HG03457 (cell line): ENCODE measurements at regions not wholly inside any gene's neighbourhood (a gene's known extent, or its start where the extent isn't known, plus 50 kb on each side); places are given as distances from the start of the nearest gene placed in this dataset.

Experiments
- ATAC-seq: cut with Tn5 transposase; IDR thresholded peaks from one replicate; pipeline ENCODE4 v1.9.1; 2021; ENCODE audit warnings: moderate number of reproducible peaks; ENCODE audit not compliant: unreplicated experiment

DNA sequence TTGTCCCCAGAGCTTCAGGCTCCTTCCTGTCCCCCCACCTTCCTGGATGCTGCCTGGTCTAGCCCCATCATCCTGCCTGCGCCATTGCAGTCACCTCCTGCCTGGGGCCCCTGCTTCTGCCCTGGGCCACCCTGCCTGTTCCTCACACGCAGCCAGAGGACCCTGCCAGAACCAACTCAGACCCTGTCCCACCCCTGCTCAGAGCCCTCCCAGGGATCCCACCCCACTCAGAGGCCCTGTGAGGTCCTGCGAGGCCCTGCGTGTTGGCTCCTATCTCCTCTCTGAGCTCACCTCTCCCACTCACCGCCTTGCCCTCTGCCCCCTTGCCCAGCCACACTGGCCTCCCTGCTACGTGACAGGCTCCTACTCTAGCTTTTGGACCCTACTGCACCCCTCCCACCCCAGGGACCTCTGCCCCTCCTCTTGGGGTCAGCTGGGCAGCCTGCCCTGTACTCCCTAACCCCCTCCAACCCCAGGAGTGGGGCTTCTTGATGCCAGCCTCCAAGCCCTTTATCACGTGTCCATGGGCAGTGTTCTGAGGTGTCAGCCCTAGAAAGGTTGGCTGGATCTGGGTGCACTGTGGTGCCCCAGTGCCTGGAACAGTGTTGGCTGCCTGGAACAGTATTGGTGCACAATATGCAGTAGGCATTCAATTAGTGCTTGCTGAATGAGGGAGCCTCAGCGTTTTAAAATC lies 68.3 kb downstream of the CEBPB start:
- ATAC-seq = no peak

DNA sequence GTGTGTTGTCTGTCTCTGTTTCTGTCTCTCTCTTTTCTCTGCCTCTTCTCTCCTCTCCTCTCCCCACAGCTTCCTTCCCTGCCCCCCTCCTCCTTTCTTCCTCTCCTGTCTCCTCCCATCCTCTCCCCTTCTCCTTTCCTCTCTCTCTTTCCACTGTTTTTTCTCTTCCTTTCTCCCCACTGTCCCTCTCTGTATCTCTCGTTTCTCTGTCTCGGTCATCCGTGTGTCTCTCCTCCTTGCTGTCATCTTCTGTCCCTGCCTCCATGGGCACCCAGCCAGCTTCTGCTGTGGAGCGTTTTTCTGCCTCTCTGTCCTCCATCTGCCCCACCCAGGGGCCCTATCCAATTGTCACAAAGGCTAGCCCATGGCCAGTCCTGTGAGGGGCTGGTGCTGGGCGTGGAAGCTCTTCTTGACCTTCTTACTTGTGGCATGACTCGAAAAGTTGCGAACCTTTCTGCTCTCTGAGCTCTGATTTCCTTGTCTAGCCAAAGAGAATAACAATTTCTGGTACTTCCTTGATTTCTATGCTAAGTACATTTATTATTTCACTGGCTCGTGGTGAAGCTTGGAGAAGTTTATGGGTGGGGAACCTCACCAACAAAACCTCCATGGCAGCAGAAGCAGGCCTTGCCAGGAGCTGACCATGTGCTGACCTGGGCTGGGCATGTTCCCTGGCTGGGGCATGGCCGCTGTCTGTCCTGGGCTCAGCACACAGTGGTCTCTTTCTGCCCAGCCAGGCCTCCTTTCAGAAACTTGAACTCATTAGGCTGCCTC lies 69.3 kb downstream of the CEBPB start:
- ATAC-seq = no peak

DNA sequence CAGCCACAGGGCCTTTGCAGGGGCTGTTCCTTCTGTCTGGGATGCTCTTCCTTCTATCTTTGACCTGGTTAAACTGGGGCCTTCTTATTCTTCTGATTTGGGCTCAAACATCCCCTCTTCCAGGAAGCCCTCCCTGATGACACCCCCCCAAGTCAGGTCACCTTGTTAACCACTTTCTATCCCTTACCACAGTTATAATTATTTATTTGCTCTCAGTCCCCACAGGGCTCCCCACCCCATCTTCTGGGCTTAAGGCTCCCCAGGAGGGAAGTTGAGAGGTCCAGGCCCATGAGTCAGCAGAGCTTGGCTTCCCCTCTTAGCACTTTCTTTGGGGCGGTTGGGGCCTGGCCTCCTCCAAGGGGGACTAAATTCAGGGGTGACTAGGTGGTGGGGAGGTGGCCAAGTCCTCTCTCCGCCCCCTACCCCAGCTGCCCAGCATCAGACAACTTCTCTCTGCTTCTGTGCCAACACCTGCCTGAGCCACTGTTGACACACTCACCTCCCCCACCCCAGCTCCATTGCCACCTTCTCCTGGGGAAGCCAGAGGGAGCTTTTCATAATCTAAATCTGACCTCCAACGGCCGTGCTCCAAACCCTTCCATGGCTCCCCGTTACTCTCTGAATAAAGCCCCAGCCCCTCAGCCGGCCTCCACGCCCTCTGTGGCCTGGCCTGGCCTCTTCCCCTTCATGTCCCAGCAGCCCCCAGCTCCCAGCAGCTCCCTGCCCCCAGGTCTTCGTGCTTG lies 70.0 kb downstream of the CEBPB start:
- no peak for ATAC-seq

DNA sequence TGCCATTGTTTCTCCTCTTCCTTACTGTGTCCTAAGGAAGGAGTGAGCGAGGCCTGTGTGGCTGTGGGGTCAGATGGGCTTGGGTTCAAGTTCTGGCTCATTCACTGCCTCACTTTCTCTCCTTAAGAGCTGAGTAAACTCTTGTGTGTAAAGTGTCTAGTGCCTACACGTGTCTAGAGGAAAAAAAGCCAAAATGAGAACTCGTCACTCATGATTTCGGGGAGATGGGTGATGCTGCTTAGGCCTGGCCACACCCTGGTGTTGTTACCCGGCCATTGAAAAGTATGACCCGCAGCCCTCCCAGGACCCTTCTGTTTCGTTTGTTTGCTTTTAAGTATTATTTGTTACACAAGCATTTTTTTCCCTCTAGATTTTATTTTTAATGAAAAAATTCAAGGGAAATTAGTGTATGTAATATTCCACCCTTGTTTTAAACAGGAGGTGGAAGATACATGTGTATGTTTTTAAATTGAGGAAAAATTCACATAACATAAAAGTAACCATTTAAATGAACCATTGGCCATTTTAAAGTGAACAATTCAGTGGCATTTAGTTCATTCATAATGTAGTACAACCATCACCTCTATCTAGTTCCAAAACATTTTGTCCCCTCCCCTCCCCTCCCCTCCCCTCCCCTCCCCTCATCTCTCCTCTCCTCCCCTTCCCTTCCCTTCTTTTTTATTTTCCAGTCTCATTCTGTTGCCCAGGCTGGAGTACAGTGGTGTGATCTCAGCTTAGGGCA lies 71.0 kb downstream of the CEBPB start:
- ATAC-seq = no peak

DNA sequence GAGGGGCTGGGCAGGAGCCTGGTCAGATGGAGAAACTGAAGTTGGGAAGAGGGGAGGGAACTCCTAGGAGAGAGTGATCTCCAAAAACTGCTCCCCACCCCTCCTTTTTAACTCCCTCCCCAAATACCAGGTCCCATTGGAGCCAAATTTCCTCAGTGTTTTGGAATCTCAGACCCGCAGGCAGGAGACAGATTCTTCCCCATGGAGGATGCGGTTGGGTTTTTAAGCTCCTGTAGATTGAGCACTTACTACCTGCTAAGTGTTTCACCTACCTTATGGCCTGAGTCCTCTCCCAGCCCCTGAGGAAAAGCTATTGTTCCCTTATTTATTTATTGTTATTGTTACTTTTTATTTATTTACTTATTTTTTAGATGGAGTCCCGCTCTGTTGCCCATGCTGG lies 73.2 kb downstream of the CEBPB start:
- ATAC-seq = no peak

DNA sequence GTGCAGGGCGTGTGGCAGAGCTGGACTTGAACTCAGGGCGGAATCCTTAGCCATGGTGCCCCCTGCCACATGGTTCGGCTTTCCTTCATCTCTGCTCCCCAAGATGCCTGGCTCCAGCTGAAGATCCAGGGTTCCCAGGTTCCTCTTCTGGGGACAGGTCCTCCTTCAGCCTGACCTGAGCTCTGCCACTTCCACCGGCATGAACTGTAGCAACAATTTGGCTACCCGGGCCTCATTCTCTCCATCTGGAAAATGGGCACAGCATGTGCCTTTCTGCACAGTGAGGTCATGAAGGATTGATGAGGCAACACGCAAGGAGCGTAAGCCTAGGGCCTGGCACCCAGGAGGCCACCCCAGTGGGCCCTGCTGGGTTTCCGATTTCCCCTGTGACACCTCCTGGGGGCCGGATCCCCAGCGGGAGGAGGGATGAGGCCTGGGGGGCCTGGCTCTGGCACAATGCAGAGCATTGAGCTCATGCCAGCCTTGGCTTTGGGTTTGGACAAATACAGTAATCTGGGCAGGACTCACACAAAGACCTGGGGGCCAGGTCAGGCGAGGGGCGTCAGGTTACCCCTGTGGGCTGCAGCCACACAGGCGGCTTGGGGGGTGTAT lies 74.0 kb downstream of the CEBPB start:
- ATAC-seq = no peak

DNA sequence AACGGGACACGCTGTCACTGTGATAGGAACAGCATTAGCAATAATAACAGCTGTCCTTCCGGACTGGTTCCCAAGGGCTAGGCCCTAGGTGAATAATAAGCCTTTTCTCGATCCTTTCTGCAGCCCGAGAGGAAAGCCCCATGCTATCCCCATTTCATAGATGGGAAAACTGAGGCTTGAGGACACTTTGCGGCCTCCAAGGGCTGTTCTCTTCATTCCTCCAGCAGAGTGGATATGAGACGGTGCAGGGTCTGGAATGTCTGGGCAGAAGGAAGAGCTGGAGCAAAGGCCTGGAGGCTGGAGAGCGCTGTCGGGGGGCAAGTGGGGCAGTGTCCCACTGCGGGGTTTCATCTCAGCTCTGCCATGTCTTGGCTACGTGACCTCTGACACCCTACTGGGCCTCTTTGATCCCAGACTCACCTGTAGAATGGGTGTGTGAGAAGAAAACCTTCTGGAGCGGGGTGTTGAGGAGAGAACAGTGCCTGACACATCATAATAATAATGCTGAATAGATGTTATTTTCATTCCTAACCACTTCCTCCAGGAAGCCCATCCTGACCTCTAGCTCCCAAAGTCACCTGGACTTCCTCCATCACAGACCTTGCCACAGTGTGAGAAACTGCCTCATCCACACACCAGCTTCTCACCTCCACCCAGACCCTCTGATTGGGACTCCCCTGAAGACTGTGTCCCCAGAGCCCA lies 74.8 kb downstream of the CEBPB start:
- no peak for ATAC-seq

DNA sequence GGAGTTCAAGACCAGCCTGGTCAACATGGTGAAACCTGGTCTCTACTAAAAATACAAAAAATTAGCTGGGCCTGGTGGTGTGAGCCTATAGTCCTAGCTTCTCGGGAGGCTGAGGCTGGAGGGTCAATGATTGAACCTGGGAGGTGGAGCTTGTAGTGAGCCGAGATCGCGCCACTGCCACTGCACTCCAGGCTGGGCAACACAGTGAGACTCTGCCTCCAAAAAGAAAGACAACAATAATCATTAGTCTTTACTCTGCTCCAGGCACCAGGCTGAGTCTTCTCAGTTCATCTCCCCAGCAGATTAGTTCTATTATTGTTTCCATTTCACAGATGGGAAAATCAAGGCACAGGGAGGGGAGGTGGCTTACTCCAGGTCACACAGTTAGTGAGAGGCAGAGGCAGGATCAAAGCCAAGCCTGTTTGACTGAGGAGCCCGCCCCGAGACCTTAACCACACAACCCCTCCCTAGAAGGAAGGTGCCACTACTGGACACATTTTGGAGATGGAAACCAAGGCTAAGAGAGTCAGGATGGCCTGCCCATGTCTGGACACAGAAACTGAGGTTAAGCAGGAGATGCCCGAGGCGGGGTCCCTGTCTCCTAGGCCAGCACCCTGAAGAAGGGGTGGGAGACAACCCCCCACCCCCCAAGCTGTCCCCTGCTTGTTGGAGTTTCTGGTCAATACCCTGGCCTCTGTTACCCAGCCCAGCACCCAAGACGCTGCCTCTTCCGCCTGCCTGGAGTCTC lies 75.8 kb downstream of the CEBPB start:
- ATAC-seq = no peak

DNA sequence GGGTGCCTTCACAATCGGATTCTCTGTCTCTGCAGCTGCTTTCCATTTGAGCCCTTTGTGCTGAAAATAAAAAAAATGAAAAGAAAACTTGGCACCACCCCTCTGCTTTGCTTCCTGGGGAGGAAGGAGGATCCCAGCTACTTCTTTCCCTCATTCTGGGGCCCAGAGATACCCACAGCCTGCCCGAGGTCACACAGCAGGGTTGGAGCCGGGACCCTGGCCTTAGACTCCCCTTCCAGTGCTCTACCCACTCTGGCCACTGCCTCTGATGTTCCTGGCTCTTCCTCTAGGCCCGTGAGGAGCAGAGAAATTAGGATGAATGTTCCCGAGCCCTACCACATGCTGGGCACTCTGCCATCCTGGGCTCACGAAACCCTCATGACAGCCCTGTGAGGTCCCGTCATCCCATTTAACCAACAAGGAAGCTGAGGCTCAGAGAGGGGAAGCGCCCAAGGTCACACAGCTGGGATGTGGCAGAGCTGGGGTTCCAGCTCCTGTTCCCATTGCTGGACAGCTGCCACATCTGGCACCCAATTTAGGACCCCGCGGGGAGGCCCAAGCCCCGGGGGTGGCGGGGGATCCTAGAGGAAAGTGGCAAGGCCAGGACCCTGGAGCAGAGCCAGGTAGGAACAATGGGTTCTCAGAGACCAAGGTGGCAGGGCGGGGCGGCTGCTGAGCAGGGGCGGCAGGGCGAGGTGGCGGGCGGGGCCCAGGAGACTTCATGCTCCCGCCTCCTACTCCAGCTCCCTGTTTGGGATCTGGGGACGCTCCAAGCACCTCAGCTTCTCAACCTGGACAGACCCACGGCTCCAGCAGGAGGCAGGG lies 76.6 kb downstream of the CEBPB start:
- ATAC-seq = no peak

DNA sequence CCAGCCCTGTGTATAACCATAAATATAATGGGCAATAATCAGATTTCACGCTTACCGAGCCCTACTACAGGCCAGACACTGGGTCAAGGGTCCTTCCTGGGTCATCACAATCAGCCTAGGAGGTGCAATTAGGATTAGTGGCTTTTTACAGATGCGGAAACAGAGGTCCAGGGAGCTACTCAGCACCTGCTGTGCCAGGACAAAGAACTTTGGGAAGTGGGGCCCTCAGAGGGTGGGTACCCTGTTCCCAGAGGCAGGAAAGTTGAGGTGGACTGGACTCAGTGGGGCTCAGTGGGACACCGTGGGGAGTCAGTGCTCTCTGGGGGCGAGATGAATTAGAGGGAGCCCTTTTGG lies 77.2 kb downstream of the CEBPB start:
- no peak for ATAC-seq

DNA sequence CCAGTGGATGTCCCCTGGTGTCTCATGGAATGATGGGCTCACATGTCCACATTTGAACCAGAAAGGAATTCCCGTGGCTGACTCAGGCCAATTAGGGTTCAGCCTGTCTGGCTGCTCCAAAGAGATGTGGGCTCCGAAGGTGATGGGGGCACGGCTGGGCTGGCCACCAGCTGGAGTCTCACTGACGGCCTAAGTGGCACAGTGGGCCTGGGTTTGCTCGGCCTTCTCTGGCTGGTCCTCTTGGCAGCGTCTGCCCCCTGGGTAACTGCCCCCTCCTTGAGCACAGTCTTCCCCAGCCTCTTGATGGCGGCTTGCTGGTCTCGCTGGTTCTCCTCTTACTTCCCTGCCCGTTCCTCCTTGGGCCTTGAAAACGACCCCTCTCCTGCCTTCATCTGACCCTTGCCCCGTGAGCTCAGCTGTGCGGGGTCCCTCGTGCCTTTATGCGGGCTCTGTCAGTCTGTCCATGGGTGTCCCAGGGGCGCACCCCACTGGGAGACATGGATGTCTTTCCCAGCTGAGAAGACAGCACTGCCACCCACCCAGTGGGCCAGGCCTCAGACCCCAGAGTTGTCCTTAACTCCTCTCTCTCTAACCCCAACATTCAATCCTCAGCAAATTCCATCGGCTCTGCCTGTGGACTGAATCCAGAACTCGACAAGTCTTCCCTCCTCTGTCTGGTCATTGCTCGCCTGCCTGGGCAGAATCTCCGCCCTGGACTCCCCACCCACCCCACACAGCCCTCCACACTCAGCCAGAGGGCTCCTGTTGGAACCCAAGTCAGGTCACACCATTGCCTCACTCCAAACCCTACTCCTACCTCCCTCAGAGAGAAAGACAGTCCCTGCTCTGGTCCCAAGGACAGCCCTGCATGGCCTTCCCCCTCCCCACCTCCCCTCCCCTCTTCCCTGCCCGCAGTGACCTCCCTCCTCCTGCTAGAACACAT lies 78.7 kb downstream of the CEBPB start:
- no peak for ATAC-seq

DNA sequence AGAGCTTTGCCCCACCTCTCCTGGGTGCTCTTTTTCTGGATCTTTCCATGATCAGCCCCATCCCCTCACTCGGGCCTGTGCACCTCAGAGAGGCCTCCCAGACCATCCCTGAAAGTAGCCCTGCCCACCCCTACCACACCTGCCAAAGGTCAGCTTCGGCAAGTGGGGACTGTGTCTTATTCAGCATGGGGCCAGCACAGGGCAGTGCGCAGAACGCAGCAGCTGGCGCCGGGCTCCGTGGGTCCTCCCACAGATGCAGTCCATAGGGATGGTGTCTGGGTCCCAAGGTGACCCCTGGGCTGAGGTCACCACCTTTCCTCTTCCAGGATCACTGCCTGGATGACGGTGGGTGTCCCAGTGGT lies 79.4 kb downstream of the CEBPB start:
- ATAC-seq = no peak

DNA sequence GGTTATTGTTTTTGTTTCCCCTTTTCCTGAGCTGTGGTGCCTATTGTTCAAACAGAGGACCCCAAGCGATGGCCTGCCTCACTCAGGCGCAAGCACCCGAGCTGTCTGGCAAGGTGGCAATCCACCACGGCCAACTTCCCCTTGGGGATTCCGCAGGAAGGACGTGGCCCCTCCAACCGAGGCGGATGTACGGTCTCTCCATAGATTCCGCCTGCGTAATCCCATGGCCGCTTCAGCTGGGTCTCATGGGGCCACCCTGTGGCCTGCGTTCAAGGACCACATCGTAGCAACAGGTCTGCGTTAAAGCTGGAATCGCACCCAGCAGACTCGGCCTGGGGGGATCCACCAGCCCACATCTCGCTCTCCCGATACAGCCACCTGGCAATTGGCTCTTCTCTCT lies 79.9 kb downstream of the CEBPB start:
- ATAC-seq = no peak

DNA sequence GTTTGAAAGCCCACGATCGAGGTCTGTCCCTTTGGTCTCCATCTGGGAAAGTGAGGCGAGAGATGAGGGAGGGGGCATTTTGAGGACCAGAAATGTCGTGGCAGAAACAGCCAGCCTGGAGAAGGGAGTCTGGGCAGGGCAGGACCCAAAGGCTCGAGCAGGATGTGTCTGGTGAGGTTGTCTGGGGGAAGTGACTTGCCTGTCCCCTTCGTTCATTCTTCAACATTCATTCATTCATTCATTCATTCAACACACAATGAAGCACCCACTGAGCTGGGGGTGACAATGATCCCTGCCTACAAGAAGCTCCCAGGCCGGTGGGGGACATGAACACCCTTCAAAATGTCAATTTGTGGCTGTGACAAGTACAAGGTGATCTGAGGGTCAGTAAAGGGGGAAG lies 80.5 kb downstream of the CEBPB start:
- ATAC-seq = no peak

DNA sequence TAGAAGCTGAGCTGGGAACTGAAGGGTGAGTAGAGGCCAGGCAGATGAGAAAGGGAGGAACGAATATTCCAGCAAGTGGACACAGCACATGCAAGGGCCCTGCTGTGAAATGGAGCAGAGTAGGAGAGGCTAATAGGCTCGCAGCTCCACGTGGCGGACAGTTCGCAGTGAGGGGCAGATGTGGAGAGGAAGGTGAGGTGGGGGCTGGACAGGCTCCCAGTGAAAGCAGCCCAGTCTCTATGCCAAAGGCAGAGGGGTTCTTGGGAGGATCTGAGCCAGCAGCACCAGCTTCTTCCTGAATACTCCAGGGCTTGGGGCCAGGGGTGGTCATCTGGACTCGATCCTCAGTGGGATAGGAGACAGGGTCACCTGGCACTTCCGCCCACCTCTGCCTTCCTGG lies 81.0 kb downstream of the CEBPB start:
- no peak for ATAC-seq

DNA sequence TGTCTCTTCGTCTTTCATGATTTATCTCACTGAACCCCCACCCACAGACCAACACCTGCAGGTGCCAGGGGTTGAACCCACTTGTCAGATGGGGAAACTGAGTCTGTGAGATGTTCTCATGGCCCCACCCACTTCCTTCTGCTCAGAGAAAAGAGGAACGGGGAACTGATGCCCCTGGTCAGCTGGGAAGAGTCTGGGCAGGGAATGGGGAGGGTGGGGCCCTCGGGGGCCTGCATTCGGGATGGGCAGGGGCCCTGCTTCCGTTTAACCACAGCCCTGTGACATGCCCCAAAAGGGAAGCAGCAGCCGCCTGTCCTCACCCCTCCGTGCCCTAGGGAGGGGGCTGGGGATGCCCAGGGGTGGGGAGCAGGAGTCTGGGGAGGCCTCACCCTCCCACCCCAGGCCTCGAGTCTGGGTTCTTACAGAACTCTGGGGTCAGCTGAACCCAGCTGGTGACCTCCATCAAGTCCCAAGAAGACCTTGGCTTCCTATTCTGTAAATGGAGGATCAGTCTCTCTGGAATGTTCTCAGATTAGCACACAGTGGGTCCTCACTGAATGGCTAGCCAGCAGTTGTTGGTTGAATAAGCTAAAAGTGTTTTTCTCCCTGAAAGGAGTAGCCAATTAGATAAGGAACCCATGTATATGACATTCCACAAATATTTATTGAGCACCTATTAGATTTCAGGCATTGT lies 81.5 kb downstream of the CEBPB start:
- ATAC-seq = no peak
